SKM-1 treated with dmso at 0.1 percent for 144 hours (cell line): ENCODE measurements at regions not wholly inside any gene's neighbourhood (a gene's known extent, or its start where the extent isn't known, plus 50 kb on each side); places are given as distances from the start of the nearest gene placed in this dataset.

ENCODE experiments used
- DNase-seq: peaks from one replicate; lab custom pipeline; 2025; ENCODE audit not compliant: unreplicated experiment; lab: John Stamatoyannopoulos, UW

DNA sequence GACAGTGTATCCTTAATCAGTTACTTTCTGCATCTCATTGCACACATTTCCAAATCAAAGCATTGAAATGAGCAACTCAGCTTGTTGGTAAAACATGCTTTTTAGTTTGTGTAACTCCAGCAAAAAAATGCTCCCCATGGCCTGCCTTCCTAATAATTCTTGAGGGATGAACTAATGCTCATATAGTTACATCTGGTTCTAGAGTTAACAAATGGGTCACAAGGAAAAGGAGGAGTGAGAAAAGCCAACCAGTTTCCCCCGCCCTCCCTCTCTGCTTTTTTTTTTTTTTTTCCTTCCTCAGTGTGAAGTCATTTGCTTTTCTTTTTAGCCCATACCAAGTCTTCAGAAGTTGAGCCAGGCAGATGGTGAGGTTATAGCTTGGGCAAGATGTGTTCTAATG lies 231.7 kb downstream of the MTX2 start:
- no peak for DNase-seq

DNA sequence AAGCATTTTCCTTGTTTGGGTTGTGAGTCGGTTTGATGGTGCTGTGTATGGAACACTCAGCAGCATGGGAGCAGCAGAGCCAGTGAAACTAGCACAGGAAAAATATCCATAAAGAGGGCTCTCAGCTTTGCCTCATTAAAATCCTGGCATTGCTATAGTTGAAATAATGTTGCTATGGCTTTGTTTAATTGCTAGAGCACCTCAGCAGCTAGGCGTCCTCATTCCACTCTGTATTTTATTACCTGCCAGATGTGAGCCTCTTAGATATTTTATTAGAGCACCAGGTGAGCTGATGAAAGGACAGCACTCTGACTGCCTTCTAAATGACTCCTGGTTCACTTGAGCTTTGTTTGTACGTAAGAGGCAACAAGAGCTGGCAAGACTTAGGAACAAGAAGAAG lies 232.4 kb downstream of the MTX2 start:
- no peak for DNase-seq

DNA sequence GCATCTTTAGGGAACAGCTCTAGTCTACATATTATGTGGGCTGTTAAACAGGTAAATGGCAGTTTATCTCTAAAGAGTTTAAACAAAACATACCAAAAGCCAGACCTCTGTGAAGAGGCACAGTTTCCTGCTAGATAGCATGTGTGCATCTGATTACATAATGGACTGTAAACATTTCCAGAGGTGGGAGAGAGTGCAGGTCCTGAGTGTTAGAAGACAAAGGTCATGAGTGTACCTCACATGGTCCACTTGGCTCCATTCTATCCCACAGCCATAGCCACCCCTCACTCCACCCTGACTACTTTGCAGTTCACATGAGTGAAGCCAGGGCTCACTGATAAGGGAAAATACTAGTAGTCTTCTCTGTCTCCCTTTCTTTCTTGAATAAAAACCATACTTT lies 233.4 kb downstream of the MTX2 start:
- DNase-seq = peak; percentile 9

DNA sequence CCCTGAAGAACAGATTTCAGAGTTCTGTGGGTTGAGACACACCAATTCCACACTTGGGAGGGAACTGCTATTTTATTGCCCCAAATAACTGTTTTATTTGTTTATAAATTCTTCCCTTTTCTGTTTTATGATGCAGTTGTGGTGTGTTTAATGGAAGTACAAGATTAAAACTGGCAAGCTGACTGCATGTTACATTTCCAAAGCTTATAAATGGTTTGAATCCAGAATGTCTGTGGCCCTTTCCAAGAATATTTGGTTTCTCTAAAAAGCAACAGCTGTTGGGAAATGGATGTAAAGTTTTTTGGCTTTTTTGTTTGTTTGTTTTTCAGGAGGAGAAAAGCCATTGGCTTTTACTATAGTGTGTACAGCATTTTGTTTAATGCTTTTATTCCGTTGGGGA lies 234.5 kb downstream of the MTX2 start:
- DNase-seq = no peak

DNA sequence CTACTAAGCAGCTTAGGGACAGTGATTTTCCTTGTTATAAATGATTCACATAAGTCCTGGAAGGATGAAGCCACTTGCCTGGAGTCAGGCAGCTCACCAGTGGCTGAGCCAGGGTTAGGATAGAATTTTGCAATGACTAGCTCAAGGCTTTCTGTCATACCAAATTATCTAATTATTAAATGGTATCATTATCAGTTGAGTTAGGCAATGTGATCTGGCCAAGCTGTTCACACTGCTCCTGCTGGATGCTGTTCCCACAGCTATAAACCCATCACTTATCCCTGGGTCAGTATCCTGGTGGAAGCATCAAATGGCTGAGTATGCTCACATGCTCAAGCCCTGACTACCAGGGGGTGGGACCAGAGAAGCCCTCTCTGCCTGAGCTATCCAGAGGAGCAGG lies 235.2 kb downstream of the MTX2 start:
- no peak for DNase-seq

DNA sequence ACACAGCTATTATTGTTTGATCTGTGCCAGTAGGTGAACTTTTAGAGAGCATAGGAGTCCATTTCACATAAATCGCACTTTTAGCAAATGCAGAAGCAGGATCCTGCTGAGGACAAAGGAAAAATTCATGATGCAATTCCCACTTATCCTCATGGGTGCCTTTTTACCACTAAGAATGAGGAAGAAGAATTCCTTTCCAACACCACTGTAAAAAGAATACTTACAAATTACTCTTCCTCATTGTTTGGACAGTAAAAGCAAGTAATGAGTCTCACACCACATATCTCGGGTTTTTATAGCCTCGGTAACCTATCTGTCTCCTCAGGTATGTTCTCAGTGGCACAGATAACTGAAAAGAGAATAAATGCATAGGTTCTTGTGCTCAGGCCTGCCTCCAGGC lies 238.5 kb downstream of the MTX2 start:
- no peak for DNase-seq

DNA sequence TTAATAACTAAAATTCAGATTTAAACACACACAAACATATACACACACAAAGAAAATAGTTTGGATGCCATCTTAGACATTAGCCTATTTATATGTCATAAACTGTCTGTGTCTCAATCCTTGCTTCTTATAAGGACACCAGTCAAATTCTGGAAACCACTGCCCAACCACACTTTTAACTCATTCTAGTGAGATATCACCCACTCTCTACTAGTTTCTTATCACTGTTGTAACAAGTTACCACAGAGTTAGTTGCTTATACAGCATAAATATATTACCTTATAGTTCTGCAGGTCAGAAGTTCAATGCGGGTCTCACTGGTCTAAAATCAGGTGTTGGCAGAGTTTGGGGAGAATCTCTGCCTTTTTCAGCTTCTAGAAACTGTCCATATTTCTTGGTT lies 239.1 kb downstream of the MTX2 start:
- no peak for DNase-seq

DNA sequence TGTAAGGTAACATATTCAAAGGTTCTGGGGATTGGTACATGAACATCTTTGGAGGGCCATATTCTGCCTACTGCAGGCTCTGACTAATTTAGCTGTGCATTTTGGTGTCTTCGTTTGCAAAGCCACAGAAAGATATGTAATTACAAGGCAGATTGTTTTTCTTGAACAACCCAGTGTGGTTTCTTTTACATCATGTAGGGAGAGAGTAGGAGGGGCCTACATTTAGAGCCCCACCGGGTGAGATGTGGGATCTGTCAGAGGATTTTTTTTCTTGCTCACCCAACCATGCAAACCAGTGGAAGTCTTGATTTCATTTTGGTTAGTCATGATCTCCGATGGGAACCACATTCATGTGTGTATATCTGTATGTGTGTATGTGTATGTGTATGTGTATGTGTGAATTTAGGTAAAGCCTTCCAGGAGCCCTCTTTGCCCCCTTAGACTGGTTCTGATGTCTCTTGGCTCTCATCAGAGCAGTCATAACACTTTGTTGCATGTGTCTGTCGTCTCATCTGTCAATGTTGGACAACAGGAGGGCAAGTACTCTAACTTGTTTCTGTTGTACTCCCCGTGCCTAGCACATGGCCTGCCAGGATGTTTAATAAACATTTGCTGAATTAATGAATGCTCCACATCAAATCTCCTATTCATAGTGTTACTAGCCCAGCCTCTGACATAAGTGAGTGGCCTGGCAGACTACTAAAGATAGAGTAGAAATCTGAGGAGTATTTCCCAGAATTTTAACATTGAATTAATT lies 239.9 kb downstream of the MTX2 start:
- DNase-seq = no peak

DNA sequence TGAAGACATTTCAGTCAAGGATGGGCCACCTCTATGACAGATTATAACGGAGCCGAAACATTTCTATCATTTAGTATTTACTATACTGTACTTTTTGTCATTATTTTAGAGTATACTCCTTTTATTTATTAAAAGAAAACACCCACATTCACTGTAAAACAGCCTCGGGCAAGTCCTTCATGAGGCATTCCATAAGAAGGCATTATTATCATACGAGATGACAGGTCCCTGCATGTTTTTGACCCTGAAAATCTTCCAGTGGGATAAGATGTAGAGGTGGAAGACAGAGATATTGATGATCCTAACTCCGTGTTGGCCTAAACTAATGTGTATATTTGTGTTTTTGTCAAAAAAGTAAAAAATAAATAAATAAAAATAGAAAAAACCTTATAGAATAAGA lies 245.0 kb downstream of the MTX2 start:
- DNase-seq = no peak

DNA sequence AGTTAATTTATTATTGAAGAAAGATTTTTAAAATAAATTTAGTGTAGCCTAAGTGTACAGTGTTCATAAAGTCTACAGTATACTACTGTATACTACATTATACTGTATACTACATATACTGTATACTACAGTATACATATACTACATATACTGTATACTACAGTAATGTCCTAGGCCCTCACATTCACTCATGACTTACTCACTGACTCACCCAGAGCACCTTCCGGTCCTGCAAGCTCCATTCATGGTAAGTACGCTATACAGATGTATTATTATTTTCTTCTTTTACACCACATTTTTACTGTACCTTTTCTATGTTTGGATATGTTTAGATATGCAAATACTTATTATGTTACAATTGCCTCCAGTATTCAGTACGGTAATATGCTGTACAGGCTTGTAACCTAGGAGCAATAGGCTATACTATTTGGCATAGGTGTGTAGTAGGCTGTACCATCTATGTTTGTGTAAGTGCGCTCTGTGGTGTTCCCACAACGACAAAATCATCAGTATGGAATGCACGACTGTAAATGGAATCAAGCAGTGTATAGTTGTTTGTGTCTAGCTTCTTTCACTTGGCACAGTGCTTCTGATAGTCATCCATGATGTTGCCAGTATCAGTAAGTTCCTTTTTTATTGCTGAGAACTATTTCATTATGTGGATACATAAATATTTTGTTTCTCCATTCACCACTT lies 245.7 kb downstream of the MTX2 start:
- no peak for DNase-seq

DNA sequence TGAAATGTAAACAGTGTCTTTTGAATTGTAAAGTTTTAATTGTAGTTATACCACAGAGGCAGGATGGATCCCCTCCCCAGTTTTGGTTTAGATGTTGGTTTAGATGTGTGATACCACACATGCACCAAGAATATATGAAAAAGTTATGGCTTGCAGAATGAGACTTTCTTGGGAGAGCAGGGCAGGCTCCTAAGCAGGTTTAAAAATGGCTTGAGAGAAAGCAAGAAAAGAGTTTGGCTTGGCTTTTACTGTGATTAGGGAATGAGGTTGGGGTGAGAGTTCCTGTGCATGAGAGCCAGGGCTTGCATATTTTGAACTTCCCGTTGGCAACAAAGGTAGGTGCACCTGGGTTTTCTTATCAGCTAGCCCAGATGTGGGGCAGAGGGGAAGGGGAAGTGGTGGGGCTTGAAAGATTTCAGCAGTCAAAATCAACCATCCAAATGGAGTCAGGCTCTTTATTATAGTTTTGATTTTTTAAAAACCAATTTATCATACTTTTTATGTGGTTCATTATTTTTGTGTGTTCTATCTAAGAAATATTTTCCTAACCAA lies 246.9 kb downstream of the MTX2 start:
- no peak for DNase-seq

DNA sequence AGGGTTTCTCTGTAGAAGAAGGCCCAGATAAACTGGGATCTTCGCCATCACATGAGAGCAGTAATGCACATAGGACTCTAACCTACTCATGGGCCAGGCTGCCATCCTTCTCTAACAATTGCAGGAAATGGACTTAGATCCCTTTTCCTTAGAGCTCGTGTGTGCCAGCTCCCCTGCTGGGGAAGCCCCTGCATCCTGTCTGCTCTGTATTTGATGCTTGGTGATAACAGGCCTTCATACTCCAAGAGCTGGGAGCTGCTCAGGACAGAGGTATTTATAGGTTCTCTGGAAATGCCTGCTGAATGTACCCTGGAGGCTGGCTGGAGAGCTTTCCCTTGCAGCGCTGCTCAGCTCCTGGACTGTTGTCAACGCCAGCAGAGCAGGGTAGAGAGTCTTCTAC lies 249.6 kb downstream of the MTX2 start:
- DNase-seq = no peak

DNA sequence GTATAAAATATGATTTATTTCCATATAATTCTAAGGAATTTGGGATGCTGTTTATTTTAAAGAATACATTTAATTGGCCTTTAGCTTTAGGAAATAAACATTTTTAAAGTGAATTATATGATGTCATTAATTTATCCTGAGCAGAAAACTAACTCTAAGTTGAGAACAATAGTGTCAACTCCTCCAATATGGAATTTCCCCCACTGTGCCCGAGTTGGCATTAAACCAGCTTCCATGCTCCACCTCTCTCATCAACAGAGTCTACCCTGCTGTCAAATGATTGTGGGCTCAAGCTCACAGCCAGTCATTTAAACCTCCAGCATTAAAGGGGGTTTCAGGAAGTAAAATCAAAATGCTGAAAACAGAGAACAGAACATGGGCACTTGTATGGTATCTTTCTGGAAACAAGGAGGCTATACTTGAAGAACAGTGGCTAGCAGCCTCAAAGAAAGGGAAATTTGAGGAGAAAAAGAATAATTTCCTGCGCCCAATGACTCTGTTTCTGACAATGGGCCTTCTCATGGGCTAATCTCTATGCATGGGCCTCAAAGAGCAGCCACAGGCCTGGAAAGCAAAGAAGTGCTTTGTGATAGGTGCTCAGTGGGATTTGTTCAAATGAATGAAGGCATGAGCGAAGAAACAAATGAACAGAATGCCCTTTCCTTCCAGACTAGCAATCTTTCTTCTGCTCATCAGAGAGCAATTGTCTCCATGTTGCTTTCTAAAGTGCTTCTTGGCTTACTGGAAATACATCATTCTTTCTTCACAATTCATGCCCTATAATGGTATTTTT lies 252.8 kb downstream of the MTX2 start:
- DNase-seq = no peak

DNA sequence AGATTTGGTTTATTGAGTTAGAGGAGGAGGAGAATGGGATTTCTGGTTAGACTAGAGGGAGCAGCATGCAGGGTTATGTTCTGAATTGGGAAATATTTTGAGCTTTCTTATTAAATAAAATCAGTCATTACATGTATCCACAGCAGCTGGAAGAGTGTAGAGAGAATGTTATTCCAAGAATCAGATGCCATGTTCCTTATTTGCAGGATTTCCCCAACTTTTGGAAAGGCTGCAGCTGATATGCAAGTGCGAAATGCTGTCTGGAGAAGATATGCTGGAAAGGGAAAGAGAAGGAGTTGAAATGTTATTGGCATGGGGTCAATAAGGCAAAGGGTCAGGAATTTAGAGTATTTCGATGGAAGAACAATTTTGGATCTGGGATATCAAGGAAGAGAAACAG lies 255.8 kb downstream of the MTX2 start:
- no peak for DNase-seq

DNA sequence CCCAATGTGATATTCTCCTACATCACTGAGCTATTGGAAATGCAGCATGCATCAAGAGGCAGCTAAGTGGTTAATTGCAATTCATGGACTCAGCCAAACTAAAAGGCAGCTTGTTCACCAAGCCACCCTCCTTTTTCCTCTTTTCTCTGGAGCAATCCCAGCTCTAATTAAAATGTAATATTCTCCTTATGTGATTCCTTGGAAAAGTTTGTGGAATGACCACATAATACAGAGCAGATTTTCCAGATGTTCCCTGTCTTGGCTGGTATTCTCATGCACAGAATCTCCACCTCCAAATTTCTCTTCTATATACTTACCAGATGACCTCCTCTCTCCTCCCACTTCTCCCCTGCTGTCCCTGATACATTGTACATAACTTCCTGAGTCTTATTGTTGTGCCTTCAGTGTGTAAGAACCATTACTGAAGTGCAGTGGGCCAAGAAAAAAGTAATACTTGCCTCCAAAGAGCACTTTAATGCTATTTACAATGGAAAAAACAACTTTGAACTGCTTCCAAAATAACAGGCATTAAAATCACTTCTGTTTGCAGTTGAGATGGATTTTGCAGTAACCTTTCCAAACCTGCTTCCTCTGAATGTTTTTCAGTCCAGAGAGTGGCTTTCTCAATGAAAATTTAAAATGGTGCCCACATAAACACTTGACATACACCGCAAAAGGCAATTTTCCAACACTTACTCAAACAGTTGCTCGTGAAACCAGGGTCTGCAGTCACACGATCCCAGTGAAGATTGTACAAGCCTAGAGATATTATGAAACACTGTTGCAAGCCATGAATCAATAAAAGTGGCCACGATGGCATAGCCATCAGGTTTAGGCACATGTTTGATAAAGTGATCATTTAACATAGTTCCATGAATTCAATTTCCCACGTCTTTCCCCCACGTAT lies 258.0 kb downstream of the MTX2 start:
- DNase-seq = no peak

DNA sequence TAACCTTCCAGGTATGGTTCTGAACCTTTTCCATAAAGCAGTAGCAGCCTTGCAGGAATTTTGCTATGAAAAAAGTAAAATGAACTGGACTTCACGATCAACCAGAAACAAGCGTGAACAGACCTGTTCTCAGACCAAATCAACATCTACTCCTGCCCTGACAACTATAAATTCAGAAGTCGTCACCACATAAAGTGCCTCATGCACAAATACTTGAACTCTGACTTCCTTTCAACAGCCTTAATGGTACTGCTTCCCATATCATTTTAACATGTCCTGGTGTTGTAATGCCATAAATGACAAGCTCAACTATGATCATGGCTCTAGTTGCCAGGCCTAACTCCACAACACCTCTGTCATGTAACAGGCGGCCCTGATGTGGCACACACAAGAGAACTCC lies 262.4 kb downstream of the MTX2 start:
- DNase-seq = no peak

DNA sequence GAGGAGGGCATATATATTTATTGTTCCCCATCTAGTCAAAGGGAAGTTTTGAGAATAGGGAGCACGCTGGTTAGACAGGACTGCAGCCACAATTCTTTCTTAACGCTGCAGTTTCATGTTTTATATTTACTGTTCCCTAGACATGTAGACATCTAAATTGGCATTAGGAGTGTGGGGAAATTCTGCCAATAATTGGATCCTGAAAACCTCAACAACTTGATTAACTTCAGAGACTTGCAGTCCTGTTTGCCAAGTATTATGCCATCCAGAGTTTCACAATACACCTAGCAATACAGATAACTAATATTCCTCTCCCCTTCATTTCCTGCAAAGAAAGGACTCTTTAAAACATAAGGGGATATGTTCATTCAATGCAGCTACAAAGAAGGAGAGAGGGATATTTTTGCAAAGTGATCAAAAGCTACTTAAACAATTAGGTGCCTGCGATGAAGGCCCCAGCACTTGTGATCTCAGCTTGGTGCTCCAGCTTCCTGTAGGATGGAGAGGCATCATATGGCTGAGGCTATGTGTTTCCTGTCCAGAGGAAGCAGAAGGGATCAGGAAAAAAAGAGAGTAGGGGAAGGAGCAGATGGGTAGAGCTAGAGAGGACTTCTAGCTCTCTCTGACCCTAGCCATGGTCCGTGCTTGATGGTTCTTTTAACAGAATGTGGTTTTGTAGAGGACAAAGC lies 264.4 kb downstream of the MTX2 start:
- no peak for DNase-seq

DNA sequence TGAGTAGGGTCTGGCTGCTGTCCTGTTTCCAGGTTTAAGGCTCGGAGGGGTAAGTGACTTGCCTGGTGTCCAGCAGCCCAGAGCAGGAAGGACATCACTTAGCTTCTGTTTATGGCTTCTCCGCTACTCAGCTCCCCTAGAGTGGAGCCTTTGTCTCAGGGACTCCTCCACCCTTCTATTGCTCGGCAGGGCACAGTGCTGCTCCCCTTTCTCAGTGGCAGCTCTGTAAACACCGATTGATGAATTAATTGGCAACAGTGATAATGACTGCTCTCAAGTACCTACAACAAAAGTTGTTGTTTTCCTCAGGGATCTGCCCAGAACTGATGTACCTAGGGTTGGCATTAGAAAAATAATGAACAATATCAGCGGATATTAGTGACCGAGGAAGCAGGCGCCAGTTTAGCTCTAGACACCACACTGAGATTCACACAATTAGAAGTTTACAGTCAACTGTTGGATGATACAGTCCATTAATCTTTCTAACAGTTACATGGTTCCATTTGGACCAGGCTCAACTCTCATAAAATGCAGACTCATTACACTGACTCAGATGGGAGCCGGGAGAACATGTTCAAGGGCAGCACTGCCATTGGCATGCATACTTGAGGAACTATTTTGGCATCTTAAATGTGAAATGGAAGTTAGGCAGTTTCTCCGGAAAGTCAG lies 265.7 kb downstream of the MTX2 start:
- DNase-seq = no peak

DNA sequence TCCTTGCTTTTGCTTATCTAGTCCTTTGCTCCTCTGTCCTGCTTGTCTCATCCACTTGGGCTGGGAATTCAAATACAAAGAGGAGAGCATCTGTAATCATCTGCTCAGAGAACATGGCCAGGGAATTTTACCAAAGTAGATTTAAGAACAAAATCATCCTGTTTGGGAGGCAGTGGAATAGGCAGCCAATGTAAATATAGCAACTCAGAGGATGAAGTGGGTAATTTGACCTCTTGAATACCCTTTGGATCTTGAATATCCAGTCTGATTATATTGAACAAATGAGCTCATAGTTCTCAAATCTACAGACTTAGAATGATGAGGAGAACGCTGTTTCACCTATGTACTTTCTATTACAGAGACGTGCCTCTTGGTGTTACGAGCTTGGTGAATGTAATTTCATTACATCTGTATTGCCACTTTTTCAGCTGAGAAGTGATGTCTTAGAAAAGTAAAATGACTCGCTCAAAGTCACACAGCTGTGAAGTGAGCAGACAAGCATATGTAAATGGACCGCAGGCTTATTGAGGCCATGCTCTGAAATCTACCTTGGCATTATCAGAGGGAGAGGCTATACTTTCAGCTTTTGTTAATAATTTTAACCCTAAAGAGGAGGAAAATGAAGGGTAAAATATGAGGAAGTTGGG lies 266.3 kb downstream of the MTX2 start:
- no peak for DNase-seq
